ENCODE measurements at regions not wholly inside any gene's neighbourhood (a gene's known extent, or its start where the extent isn't known, plus 50 kb on each side); places are given as distances from the start of the nearest gene placed in this dataset.

- no peak for TF ChIP-seq CTCF (IDR thresholded peaks at IDR 0.05; ENCODE audit: borderline replicate concordance, extremely low read depth, low read length, poor library complexity, severe bottlenecking)
- TF ChIP-seq EZH2 (IDR thresholded peaks at IDR 0.05; ENCODE audit: borderline replicate concordance, low read depth, low read length, severe bottlenecking), result no peak
Observed at GRCh38 chr6:151682922-151683321, 124.6 kb upstream of the ESR1 start.

Measured in DND-41 (cell line).